ENCODE measurements at regions not wholly inside any gene's neighbourhood (a gene's known extent, or its start where the extent isn't known, plus 50 kb on each side); places are given as distances from the start of the nearest gene placed in this dataset.

DNA sequence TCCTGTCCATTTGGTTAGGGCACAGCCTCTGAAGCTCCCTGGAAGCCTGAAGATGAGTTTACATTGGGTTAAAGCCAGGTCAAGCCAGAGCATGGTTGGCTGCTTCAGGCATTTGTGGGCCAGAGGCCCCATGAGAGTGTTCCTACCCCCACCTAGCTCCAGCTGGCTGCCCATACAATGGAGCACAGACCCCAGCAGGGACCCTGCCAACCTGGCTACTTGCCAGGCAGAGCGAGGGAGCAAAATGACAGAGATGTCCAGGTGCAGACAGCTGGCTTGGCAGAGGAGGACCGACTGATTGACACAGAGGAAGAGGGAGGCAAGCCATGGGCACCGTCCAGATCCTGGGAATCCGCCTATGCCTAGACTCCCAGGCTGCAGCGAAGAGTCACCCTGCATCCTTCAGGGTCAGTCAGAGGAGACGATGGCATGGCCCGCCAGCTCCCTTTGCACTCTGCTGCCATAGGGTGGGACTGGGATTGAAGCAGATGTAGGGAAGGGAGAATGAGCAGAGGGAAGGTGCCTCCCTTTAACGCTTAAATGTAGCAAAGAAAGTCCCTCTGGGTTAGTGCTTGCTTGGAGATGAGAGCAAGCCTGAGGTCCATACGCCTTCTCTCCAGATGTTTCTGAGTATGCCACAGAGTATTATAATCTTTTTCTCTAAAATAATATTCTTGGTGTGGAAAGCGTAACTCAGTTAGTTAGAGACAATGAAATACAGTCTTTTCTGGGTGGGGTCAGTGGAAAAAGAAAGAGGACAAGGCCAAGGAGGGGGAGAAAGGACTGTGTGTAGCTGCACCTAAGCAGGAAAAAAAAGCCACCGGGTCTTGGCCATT lies 77.6 kb upstream of the FYN start:
- Mint-ChIP-seq H3K27ac (ENCODE audit: unreplicated experiment) (no peak overlapping the region), H3K4me3 (ENCODE audit: unreplicated experiment) (no peak overlapping the region), H3K27me3 (ENCODE audit: insufficient read depth, unreplicated experiment) (peaks cover 16% of the 10 kb centered on the region), H3K4me1 (ENCODE audit: low read depth, unreplicated experiment) (no peaks in the 10 kb centered on the region), H3K9me3 (ENCODE audit: unreplicated experiment) (no peaks in the 10 kb centered on the region), H3K36me3 (ENCODE audit: insufficient read depth, unreplicated experiment) (no peaks in the 10 kb centered on the region)
- TF ChIP-seq, protein P1, sequence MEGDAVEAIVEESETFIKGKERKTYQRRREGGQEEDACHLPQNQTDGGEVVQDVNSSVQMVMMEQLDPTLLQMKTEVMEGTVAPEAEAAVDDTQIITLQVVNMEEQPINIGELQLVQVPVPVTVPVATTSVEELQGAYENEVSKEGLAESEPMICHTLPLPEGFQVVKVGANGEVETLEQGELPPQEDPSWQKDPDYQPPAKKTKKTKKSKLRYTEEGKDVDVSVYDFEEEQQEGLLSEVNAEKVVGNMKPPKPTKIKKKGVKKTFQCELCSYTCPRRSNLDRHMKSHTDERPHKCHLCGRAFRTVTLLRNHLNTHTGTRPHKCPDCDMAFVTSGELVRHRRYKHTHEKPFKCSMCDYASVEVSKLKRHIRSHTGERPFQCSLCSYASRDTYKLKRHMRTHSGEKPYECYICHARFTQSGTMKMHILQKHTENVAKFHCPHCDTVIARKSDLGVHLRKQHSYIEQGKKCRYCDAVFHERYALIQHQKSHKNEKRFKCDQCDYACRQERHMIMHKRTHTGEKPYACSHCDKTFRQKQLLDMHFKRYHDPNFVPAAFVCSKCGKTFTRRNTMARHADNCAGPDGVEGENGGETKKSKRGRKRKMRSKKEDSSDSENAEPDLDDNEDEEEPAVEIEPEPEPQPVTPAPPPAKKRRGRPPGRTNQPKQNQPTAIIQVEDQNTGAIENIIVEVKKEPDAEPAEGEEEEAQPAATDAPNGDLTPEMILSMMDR (IDR thresholded peaks at IDR 0.05; ENCODE audit: insufficient read depth in 1 of 2, low read depth in 1 of 2, low read length in 1 of 2, severe bottlenecking in 1 of 2, unreplicated experiment in 1 of 2), result no peak
- no peaks in the 10 kb centered on the region; the same call in 1 of the 2 replicates for H3K27me3 ChIP-seq (replicated peaks; ENCODE audit: control insufficient read depth, insufficient read depth, low read length)
- H3K4me1 ChIP-seq, result no peaks in the 10 kb centered on the region
- BruUV-seq (replicated peaks), result no TSS peak
- H3K9me3 ChIP-seq, result no peaks in the 10 kb centered on the region
- CTCF ChIA-PET, result no interaction called here
- no peaks in the 10 kb centered on the region for H3K36me3 ChIP-seq (ENCODE audit: control insufficient read depth, insufficient read depth, low read length)
- no peak for DNase-seq
- POLR2A ChIA-PET, result interaction anchor here (0.7 kb wide), 1 partner anchor 272 kb away, joined by 3 read pairs; no protein-coding TSS in a partner anchor
- intact Hi-C loops (cut with micrococcal nuclease; ENCODE audit: unreplicated experiment), result no loop called here
- H3K4me3 ChIP-seq (ENCODE audit: low read depth, low read length), result no peak overlapping the region

DNA sequence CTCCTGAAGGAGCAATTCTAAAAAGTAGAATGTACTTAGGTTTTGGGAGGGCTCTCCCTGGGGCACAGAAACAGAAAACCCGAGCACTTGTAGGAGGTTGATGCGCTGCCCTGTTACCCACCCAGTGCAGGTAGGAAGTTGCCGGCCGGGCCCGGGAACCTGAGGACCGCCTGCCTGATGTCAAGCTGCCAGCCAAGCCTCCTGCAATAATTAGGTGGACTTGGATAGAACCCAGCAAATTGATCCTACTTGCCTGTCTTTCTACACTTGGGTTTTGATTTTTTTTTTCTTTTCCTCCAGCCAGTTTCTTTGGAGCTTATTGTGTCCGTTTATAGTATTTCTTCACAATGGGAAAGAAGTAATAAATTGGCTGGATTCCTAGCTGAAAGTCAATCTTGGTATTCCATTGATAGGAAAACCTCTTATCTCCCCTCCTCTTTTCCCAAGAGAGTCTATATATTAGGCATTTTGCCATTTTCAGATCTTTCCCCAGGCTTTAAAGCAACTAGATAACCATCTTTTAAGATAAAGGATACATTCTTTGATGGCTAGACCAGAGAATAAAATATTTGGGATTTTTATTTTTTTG lies 78.3 kb upstream of the FYN start:
- H3K27me3 Mint-ChIP-seq (ENCODE audit: insufficient read depth, unreplicated experiment), result peaks cover 16% of the 10 kb centered on the region
- POLR2A ChIA-PET, result interaction anchor here (0.7 kb wide), 1 partner anchor 271 kb away, joined by 3 read pairs; no protein-coding TSS in a partner anchor

DNA sequence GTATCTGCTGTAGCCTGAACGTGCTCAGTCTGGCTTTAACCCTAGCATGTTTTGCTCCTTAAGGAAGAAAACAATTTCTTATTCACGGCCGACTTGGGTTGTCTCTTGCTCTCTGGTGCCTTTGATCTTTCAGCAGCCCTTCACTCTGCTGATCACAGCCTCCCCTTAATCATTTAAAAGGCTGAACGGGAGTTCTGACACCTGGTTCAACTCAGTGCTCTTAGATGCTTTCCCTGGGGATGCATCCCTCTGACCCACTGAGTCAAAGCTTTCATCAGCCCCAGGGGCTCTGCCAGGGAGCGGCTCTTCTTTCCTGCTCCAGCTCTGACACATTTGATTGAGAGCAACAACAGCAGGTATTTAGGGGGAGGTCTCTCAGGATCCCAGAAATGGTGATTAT lies 79.0 kb upstream of the FYN start:
- TF ChIP-seq, protein P1 (IDR thresholded peaks at IDR 0.05; ENCODE audit: insufficient read depth in 1 of 2, low read depth in 1 of 2, low read length in 1 of 2, severe bottlenecking in 1 of 2, unreplicated experiment in 1 of 2), result no peak
- ChIA-PET CTCF (no interaction called here), POLR2A (no interaction called here)
- Histone ChIP-seq H3K4me1 (no peaks in the 10 kb centered on the region), H3K27me3 (replicated peaks; ENCODE audit: control insufficient read depth, insufficient read depth, low read length) (no peaks in the 10 kb centered on the region; the same call in 1 of the 2 replicates), H3K4me3 (ENCODE audit: low read depth, low read length) (no peak overlapping the region), H3K9me3 (no peaks in the 10 kb centered on the region), H3K36me3 (ENCODE audit: control insufficient read depth, insufficient read depth, low read length) (no peaks in the 10 kb centered on the region)
- Mint-ChIP-seq H3K36me3 (ENCODE audit: insufficient read depth, unreplicated experiment) (no peaks in the 10 kb centered on the region), H3K4me1 (ENCODE audit: low read depth, unreplicated experiment) (no peaks in the 10 kb centered on the region), H3K27me3 (ENCODE audit: insufficient read depth, unreplicated experiment) (peaks cover 13% of the 10 kb centered on the region), H3K27ac (ENCODE audit: unreplicated experiment) (no peak overlapping the region), H3K9me3 (ENCODE audit: unreplicated experiment) (no peaks in the 10 kb centered on the region), H3K4me3 (ENCODE audit: unreplicated experiment) (no peak overlapping the region)
- no peak for DNase-seq
- intact Hi-C loops (cut with micrococcal nuclease; ENCODE audit: unreplicated experiment), result no loop called here
- BruUV-seq (replicated peaks), result no TSS peak

More for the DNA sequence above, 78.3 kb upstream of the FYN start:
- no peaks in the 10 kb centered on the region for H3K36me3 Mint-ChIP-seq (ENCODE audit: insufficient read depth, unreplicated experiment)
- DNase-seq, result no peak
- no peak overlapping the region for H3K4me3 ChIP-seq (ENCODE audit: low read depth, low read length)
- TF ChIP-seq, protein P1 (IDR thresholded peaks at IDR 0.05; ENCODE audit: insufficient read depth in 1 of 2, low read depth in 1 of 2, low read length in 1 of 2, severe bottlenecking in 1 of 2, unreplicated experiment in 1 of 2), result no peak
- intact Hi-C loops (cut with micrococcal nuclease; ENCODE audit: unreplicated experiment), result no loop called here
- no TSS peak for BruUV-seq (replicated peaks)
- no peaks in the 10 kb centered on the region for H3K4me1 Mint-ChIP-seq (ENCODE audit: low read depth, unreplicated experiment)
- H3K4me1 ChIP-seq, result no peaks in the 10 kb centered on the region
- no peak overlapping the region for H3K4me3 Mint-ChIP-seq (ENCODE audit: unreplicated experiment)
- H3K27me3 ChIP-seq (replicated peaks; ENCODE audit: control insufficient read depth, insufficient read depth, low read length), result no peaks in the 10 kb centered on the region; the same call in 1 of the 2 replicates
- H3K9me3 ChIP-seq, result no peaks in the 10 kb centered on the region
- no peak overlapping the region for H3K27ac Mint-ChIP-seq (ENCODE audit: unreplicated experiment)
- no peaks in the 10 kb centered on the region for H3K36me3 ChIP-seq (ENCODE audit: control insufficient read depth, insufficient read depth, low read length)
- no peaks in the 10 kb centered on the region for H3K9me3 Mint-ChIP-seq (ENCODE audit: unreplicated experiment)
- CTCF ChIA-PET, result no interaction called here

All from Caco-2 (cell line).